Superior temporal gyrus (tissue), 1 donor: ENCODE measurements at regions not wholly inside any gene's neighbourhood (a gene's known extent, or its start where the extent isn't known, plus 50 kb on each side); places are given as distances from the start of the nearest gene placed in this dataset.

ENCODE experiments used
- DNase-seq: peaks from one replicate; pipeline ENCODE4 v3.0.0-alpha.2; 2016; ENCODE audit errors: extremely low spot score

DNA sequence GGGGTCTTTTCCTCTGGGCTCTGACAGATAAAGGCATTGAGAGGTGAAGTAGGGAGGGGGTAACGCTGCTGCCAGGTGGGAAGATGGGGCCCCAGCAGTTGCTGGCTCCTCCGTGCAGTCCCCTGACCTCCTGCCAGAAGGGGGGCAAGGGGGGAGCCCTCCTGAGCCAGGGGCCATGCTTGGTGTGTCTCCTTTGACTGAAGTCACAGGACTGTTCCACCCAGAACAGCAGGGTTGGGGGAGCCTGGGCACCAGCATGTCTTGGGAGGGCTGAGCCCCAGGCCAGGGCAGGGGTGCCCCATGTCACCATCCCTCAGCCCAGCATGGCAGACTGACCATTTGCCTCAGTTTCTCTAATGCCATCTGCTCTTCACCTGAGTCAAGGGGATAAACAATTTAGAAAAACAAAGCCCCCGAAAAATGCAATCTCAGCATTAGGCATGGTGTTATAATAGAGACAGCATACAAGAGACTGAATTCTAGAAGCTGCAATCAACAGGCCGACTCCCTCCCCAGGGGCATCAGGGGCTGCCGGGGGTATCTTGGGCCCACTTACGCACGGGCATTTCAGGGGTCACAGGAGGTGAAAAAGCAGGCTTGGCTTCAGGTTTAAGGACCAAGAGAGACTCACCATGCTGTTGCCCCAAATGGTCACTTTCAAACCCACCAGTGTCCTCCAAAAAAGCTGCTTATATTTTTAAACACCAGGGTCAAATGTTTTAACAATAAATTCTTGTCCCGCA is 108.6 kb upstream of the GPR26 start:
- DNase-seq = peak; percentile 22

DNA sequence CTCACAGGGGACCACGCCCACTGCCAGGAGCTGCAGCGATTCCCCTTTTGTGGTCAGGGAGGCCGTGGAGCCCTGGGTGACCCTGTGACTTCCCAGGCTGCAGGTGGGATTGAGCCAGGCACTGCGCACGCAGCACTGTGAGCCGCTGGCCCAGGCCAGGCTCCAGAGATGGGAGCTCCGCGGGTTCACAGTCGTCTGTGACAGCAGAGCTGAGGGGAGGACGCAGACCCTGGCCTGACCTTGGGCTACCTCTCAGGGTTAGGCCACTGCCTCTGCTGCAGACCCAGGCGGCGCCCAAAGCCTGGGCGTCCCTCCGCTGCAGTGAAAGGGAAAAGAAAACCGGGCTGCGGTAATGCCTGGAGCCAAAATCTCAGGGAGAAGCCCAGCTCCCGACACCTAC is 107.5 kb upstream of the GPR26 start:
- no peak for DNase-seq

DNA sequence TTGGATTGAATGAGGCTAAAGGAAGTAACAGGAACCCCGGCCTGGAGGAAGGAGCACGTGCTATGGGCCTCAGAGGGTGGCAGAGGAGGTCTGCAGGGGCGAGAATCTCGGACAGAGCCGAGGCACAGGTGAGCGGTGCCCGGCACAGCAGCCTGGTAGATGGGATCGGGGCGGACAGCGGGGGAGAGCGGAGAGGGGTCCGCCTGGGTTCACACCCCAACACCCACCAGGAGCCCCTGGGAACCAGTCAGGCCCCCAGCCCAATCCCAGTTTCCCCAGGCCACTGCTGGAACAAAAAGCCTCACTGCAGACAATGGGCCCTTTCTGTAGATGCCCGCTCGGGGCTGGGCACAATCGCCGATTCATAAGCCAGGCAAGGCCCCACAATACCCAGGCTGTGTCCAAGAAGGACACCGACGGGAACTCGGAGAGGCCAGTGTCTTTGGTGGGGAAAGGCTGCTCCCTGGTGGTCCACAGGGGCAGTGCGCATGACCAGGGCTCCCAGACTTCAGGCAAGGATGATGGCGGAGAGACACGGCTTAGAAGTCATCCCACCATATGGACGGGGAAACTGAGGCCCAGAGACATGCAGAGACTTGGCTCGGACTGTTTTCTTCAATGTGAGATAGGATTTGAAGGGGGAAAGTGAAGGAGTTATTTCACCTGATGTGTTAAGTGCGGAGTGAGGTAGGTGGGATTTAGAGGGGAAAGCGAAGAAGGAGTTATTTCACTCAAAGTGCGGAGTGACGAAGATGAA is 106.9 kb upstream of the GPR26 start:
- peak; percentile 97 for DNase-seq

DNA sequence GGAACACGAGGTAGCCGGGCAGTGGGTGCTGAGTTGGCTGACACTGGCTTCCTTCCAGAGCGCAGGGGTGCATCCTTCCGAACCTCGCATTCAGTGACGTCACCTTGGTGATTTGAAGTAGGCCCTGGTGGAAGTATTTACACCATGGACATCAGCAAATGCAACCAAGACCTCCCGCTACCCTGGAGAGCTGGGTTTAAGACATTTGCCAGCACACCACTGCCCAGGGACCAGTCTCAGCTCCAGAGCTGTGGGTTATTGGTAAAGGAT is 106.4 kb upstream of the GPR26 start:
- no peak for DNase-seq

DNA sequence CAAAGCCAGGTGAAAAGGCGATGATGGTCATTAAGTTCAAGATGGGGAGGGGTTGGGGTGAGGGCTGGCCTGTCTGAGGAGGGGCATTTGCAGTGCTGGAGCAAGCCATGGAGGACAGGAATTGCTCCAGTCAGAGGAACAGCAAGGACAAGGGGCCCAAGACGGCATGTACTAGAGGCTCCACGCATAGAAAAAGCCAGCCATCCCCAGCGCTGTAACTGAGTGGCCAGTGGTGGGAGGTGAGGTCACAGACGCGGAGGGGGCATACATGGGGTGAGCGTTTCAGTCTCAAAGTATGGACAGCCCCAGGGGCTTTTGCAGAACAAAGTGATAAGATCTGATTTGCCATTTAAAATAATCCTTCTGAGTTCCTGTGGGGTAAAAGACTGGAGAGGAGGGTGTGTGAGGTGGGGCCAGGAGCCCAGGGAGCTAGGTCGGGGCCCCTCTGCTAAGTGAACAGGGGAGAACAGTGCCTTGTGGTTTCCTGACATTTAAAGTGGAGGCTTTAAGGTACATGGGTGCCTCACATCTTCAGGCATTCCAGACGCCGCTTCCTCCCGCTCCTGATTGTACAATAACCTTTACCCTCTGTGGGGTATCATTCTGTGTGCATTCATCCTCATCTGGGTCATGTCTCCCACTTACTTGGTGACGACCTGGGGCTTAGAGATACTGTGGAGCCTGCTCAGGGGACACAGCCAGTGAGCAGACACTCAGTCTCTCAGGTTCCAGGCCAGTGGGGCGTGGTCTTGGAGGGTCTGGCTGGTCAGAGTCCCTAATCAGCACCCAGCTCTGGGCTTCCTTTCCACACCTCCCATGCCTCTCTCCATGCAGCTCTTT is 105.6 kb upstream of the GPR26 start:
- no peak for DNase-seq

DNA sequence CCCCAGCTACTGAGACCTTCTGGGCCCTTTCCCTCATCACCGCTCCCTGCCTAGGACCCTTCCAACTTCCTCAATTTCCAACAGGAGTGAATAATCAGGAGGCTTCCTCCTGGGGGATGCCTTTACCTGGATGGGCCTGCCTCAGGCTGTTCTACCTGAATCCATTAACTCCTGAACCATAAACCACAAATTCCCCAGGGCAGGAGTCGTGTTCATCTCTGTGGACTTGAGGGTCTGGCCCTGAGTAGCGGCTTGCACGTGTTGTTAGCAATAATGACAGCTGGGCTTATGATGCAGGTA is 105.1 kb upstream of the GPR26 start:
- DNase-seq = no peak

DNA sequence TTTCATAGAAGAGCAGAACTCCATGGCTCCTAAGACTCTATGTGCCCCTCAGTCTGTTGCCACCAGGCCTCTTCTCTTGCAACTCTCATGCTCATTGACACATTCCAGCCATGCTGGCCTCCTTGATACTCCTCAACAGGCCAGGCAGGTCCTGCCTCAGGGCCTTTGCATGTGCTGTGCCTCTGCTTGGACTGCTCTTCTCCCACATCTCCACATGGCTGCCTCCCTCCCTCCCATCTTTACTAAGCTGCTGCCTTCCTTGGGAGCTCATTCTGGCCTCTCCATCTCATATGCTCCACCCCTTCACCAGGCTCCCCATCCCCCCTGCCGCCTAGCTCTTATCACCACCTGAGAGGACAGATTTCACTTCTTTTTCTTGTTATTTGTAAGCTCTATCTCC is 103.8 kb upstream of the GPR26 start:
- no peak for DNase-seq

DNA sequence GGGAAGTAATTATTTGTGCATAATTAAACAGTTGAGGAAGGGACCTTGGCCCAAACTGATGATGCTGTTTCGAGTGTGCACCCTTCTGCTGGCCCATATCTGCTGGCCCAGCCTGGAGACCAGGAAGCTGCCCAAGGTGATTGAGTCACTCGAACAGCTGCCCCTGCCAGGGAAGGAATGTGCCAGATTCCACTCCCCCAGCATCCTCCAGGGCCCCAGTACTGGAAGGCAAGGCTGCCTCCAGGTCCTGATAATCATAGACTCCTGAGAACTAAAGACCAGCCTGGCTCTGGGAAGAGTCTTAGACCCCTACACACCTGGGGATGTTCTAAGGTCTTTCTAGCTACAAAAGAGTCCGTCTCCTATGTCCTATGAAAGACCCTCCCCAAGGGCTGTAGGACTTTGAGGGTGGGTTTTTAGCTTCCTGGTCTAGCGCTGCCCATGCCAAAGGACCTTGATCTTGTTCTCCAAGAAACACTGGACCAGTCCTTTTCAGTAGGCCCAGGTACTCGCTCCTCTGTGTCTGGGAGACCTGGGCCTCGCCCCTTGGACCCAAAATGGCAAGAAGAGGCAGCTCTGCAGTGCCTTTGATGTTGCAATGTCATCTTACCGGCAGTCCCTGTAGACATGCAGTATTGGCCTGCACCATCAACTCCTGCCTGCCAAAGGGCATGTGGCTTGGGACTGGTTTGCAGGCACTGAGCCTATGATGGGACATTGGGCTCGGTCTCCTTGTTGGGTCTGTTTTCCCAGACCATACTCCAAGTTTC is 103.2 kb upstream of the GPR26 start:
- DNase-seq = no peak

DNA sequence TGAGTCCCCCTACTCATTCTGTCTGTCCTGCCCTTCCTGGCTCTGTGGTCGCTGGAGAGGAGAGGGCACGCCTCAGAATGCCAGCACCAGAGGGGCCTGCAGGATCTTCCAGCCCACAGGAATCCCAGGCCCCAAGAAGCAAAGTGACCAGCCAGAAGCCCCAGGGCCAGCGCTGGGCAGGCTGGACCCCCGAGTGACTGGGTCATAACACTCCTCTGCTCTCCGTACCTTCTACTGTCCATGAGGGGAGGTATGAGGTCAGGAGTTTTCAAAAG is 102.6 kb upstream of the GPR26 start:
- no peak for DNase-seq

DNA sequence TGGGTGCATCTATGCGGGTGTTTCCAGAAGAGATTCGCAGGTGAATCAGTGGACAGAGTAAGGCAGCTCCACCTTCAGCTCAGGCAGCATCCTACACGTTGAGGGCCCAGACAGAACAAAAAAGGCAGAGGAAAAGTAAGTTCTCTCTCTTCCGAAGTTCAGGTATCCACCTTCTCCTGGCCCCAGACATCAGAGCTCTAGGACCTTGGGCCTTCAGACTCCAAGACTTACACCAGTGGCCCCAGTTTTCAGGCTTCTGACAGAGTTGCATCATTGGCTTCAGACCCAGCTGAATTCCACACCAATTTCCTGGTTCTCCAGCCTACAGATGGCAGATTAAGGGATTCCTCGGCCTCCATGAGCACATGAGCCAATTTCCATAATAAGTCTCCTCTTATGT is 102.2 kb upstream of the GPR26 start:
- no peak for DNase-seq

DNA sequence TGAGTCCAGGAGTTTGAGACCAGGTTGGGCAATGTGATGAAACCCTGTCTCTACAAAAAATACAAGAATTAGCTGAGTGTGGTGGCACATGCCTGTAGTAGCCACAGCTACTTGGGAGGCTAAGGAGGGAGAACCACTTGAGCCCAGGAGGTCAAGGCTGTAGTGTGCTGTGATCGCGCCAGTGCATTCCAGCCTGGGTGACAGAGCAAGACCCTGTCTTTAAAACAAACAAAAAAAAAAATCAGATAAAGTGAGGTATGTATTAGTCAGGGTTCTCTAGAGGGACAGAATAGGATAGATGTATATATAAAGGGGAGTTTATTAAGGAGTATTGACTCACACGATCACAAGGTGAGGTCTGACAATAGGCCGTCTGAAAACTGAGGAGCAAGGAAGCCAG is 101.5 kb upstream of the GPR26 start:
- DNase-seq = no peak

DNA sequence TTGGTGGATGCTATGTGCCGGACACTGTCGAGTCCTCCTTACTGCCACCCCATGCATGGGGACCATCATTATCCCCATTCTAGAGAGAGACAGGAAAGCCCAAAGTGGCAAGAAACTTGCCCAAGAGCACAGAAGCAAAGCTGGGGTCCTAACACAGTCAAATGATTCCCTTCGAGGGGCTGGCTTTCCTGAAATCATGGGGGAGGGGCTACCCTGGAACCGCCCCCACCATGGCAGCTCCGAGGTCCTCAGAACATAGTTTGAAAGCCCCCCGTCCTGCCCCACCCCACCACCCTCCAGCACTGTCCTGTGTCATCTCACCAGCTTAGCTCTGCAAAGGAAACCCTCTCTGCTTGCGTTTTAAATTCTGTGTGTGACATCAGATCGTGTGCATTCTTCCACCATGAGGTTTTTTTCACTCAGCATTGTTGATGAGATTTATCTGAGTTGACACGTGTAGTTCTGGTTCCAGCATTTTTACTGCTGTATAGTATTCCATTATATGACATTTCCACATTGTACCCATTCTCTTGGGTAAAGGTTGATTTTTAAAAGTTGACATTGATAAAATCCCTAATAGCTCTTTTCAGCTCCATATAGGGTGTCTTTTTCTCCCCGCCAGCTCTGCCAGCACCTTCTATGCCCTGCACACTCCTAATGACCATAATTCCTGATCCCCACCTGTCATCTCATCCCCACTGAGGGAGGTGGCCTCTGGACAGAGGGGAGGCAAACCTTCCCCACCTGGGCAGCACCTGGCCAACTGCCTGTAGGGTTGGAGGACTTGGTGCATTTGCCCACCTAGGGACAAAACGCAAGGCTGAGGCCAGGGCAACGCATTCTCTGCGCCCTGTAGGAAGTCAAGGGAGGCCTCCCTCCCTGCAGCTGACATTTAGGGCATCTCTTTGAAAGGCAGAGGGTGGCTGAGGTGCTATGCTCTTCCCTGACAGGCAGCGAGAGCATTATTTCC is 100.2 kb upstream of the GPR26 start:
- DNase-seq = no peak

DNA sequence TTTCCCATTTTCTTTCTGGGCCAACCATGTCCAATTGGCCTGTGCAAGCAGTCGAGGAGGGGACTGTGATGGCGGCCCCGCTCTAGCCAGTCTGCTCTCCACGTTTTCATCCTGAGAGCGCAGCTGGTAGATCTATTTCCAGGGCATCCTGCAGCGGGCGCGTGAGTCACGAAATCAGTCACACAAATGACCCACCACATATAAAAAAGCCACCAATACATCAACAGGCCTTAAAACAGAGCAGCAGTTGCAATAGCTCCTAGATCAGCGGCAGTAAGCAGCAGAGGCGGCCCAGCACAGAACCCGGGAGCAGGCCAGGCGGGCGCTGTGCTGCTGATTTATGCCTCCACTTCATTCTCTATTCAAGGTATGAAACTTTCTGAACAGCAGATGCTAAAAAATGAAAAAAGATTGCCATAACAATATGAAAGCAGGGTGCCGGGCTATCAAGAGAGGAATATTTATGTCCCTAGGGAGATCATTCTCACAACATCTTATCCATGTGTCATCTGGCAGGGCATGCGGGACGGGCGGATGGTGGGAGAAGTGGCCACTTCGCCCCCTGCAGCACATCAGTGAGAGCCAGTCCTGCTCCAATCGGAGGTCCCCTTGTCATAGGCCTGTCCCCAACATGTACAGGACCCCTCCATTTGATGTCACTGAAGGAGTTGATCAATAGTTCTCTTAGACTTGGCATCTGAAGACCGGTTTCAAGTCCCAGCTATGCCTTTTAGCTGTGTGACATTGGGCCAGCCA is 98.0 kb upstream of the GPR26 start:
- no peak for DNase-seq

DNA sequence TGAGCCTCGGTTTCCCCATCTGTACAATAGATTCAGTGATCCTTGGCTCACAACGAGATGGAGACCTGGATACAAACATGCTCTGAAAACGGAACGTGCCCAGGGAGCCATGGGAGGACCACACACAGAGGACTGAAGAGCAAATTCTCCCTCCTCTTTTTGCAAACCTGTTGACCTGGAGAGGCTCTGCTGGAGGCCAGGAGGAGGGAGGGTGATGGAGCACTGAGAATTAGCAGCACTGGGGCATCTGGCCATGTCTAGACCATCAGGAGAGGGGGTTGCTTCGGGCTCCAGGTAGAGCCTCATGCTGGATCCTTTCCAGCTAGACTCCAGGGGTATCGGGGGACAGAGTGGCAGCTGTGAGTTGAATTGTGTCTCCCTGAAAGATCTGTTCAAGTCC is 97.4 kb upstream of the GPR26 start:
- no peak for DNase-seq

DNA sequence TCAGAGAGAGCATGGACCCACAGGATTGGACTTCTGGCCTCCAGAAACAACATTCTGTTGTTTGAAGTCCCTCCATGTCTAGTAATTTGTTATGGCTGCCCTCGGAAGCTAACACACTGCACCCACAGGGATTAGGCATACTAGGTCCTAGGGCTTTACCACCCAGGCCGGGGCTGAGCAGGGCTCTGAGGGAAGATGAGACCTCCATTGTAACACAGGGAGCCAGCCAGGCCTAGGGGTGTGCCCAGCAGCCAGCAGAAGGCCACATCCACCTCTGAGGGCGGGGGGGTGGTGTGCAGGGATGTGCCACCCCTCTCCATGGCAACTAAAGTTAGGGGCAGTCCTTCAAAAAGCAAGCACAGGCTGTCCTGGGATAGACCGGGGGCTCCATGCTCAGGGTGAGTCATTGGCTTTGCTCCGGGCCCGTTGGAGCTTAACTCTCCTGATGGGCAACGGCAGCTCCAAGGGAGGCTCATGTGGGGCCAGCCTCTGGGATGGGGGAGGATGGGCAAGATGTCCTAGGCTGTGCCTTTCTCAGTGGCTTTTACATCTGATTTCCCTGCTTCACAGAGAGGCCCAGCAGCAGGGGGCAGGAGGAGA is 96.6 kb upstream of the GPR26 start:
- DNase-seq = no peak

DNA sequence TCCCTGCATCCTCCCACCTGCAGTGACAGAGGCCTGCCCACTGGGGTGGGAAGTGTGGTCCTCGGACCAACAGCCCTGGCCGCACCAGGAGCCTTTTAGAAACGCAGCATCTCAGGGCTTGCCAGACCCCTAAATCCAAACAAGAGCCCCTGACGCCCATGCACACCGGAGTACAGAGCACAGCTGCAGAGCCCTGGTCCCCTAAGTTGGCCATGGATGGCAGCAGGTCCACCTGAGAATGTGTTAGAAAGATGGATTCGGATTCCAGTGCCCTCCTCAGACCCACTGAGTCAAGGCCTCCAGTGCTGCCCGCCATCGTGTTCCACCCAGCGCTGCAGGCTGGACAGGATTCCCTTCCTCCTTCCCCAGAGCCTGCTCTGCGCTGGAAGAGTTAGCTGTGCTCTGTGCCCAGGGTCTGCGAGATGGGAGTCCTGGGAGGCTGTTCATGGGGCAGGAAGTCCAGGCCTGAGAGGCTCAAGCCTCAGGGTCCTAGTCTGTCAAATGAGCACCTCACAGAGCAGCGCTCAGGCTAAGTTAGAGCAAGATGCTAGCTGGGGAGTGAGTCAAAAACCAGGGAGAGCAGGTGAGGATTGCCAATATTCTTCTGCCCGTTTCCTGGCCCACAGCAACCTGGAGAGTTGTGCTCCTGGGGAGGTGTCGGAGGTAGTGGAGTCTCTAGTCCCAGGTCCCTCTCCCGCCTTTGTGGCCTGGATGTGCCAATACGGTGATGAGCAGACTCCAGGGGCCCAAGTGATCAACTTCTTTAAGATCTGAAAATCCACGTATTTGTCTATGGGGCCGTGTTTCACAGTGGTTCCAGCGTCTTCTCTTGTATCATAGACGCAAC is 95.9 kb upstream of the GPR26 start:
- no peak for DNase-seq

DNA sequence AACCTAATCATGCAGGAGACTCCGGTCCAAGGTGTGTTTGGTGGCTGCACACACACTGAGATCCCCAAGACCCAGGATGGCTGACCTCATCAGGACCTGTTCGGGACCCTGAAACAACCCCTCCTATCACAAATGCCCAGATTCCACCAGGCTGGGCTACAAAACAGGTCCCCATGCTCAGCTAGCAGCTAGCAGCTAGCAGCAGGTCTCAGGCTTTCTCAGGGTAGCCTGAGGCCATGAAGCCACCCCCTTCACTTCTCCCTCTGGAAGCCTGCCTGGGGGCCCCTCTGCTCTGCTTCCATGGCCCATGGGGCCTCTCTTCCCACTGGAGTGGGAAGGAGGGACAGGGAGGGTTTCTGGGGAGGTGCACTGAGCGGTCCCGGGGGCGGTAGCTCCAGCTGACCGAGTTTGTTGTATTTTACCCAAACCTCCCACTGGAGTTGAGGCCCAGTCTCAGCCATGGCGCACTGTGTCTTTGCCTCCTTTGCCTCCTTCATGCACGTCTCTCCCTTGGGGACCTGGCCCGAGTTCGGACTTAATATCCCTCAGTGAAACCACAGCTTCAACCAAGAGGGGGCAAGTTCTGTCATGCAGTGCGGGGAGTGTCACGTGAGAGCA is 95.1 kb upstream of the GPR26 start:
- no peak for DNase-seq

DNA sequence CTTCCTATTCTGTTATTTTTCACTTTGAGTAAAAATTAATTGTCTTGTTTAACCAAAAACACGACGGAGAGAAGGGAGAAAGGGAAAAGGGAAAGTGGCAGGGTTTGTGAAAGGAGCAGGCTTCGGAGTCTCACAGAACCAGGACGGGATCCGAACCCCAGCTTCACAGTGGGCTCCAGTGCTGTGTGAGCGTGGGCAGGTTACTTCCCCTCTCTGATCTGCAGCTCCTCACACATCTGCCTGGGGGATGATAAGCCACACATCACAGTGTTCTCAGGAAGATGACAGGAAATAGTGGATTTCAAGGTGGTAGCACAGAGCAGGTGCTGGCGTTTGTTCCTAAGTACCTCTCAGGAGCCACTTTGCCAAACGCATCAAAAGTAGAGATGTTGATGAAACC is 94.2 kb upstream of the GPR26 start:
- no peak for DNase-seq
